HG03196 (cell line): ENCODE measurements at regions not wholly inside any gene's neighbourhood (a gene's known extent, or its start where the extent isn't known, plus 50 kb on each side); places are given as distances from the start of the nearest gene placed in this dataset.
"Not testable (repeated sequence)": the region's sequence is repeated elsewhere in the genome, so short reads cannot be mapped to it uniquely, and the experiment has no call there.

Experiments
- ATAC-seq: cut with Tn5 transposase; IDR thresholded peaks from one replicate; pipeline ENCODE4 v1.9.1; 2021; ENCODE audit not compliant: unreplicated experiment

- no peak for ATAC-seq
Observed at GRCh38 chr12:75685617-75686225, 174.3 kb upstream of the KRR1 start.

GRCh38 chr12:75684678-75685616 is 173.5 kb upstream of the KRR1 start:
- ATAC-seq: no peak

GRCh38 chr12:75683995-75684586 is 172.7 kb upstream of the KRR1 start:
- ATAC-seq: not testable (repeated sequence)

GRCh38 chr12:75683220-75683619 is 171.8 kb upstream of the KRR1 start:
- no peak for ATAC-seq

- ATAC-seq: no peak
Observed at GRCh38 chr12:75677522-75677921, 166.1 kb upstream of the KRR1 start.

- ATAC-seq: no peak
Observed at GRCh38 chr12:75674393-75674792, 163.0 kb upstream of the KRR1 start.

GRCh38 chr12:75672200-75672599 is 160.8 kb upstream of the KRR1 start:
- no peak for ATAC-seq

GRCh38 chr12:75670216-75670615 is 158.8 kb upstream of the KRR1 start:
- no peak for ATAC-seq

- no peak for ATAC-seq
Observed at GRCh38 chr12:75666939-75667334, 155.5 kb upstream of the KRR1 start.

GRCh38 chr12:75666126-75666938 is 154.9 kb upstream of the KRR1 start:
- ATAC-seq: no peak

GRCh38 chr12:75665216-75665615 is 153.8 kb upstream of the KRR1 start:
- no peak for ATAC-seq

GRCh38 chr12:75662511-75663159 is 151.2 kb upstream of the KRR1 start:
- no peak for ATAC-seq

GRCh38 chr12:75661908-75662307 is 150.5 kb upstream of the KRR1 start:
- ATAC-seq: no peak

GRCh38 chr12:75660805-75661404 is 149.5 kb upstream of the KRR1 start:
- no peak for ATAC-seq

GRCh38 chr12:75660107-75660530 is 148.7 kb upstream of the KRR1 start:
- ATAC-seq: no peak

- no peak for ATAC-seq
Observed at GRCh38 chr12:75658901-75659823, 147.8 kb upstream of the KRR1 start.

- ATAC-seq: no peak
Observed at GRCh38 chr12:75658286-75658685, 146.9 kb upstream of the KRR1 start.

- ATAC-seq: no peak
Observed at GRCh38 chr12:75657831-75658230, 146.4 kb upstream of the KRR1 start.

- not testable (repeated sequence) for ATAC-seq
Observed at GRCh38 chr12:75657354-75657753, 145.9 kb upstream of the KRR1 start.
